SK-N-SH (cell line): ENCODE measurements at regions not wholly inside any gene's neighbourhood (a gene's known extent, or its start where the extent isn't known, plus 50 kb on each side); places are given as distances from the start of the nearest gene placed in this dataset.

Source experiments
- CTCF ChIA-PET: fragments of 300-600, 350-600 bp; formaldehyde crosslinking; extraction: SDS; loops from one replicate; lab custom pipeline; 2021; lab: Yijun Ruan, JAX
- POLR2A ChIA-PET: fragments of 350-600 bp; sonication (Branson Sonifier 250); formaldehyde crosslinking; extraction: SDS; loops from one replicate; lab custom pipeline; 2020; ENCODE audit warnings: antibody characterized with exemption, inconsistent platforms; lab: Yijun Ruan, JAX
- DNase-seq: peaks from one replicate; pipeline ENCODE4 v3.0.0; 2012
- H2AFZ ChIP-seq: fragments of 200-600 bp; sonication (generic); 2 replicates; pipeline ENCODE4 v1.8.1; 2016; ENCODE audit warnings: antibody characterized with exemption, mild to moderate bottlenecking, low read depth
- H3F3A ChIP-seq: fragments of 200-600 bp; sonication (generic); replicated peaks from 2 replicates; pipeline ENCODE3; 2016; ENCODE audit warnings: antibody characterized with exemption, mild to moderate bottlenecking; ENCODE audit not compliant: insufficient read depth
- H3K27ac ChIP-seq, 2 experiments: fragments of 200-500 bp in 1 of 2; fragments of 200-600 bp in 1 of 2; sonication (Bioruptor generic) in 1 of 2; sonication (generic), shearing (Covaris generic) in 1 of 2; 2 replicates each; pipeline versions ENCODE4 v1.5.1 to v1.6.1; 2014 to 2016; ENCODE audit warnings: low read depth in 2 of 2, inconsistent platforms in 1 of 2, low read length in 1 of 2, mild to moderate bottlenecking in 1 of 2, mixed read lengths in 1 of 2
- H3K27me3 ChIP-seq: fragments of 200-600 bp; sonication (generic), shearing (Covaris generic); 2 replicates; pipeline ENCODE4 v1.6.1; 2016; ENCODE audit warnings: mixed run types; ENCODE audit not compliant: insufficient read depth
- H3K36me3 ChIP-seq, 2 experiments: fragments of 200-500 bp in 1 of 2; fragments of 200-600 bp in 1 of 2; sonication (Bioruptor generic) in 1 of 2; sonication (generic) in 1 of 2; replicated peaks in 1 of 2; 2 replicates each; pipeline versions ENCODE3 to v1.5.1; 2014 to 2016; ENCODE audit warnings: low read length in 1 of 2, mild to moderate bottlenecking in 1 of 2; ENCODE audit not compliant: insufficient read depth in 2 of 2, control insufficient read depth in 1 of 2
- H3K4me1 ChIP-seq, 2 experiments: fragments of 200-500 bp in 1 of 2; fragments of 200-600 bp in 1 of 2; sonication (Bioruptor generic) in 1 of 2; sonication (generic), shearing (Covaris generic) in 1 of 2; 2 replicates each; pipeline versions ENCODE4 v1.5.1 to v1.6.1; 2014 to 2016; ENCODE audit warnings: low read depth in 1 of 2, low read length in 1 of 2, mixed run types in 1 of 2; ENCODE audit not compliant: insufficient read depth in 2 of 2, control insufficient read depth in 1 of 2
- H3K4me2 ChIP-seq: fragments of 200-600 bp; sonication (generic), shearing (Covaris generic); 2 replicates; pipeline ENCODE4 v1.6.1; 2017; ENCODE audit warnings: mixed run types
- H3K4me3 ChIP-seq, 2 experiments: fragments of 200-500 bp in 1 of 2; fragments of 200-600 bp in 1 of 2; sonication (Bioruptor generic) in 1 of 2; sonication (generic), shearing (Covaris generic) in 1 of 2; 2 replicates each; pipeline versions ENCODE4 v1.5.1 to v1.8.1; 2014 to 2016; ENCODE audit warnings: low read depth in 2 of 2, inconsistent platforms in 1 of 2, low read length in 1 of 2, mild to moderate bottlenecking in 1 of 2, mixed read lengths in 1 of 2, moderate library complexity in 1 of 2
- H3K79me2 ChIP-seq: fragments of 200-600 bp; sonication (generic); 2 replicates; pipeline ENCODE4 v1.8.1; 2017; ENCODE audit warnings: mild to moderate bottlenecking; ENCODE audit not compliant: insufficient read depth
- H3K9ac ChIP-seq: fragments of 200-600 bp; sonication (generic); 2 replicates; pipeline ENCODE4 v1.6.1; 2017; ENCODE audit warnings: mixed run types
- H3K9me2 ChIP-seq: fragments of 200-600 bp; sonication (generic); 2 replicates; pipeline ENCODE4 v1.6.1; 2017; ENCODE audit warnings: mixed run types
- H3K9me3 ChIP-seq: fragments of 200-600 bp; sonication (generic); 2 replicates; pipeline ENCODE4 v1.6.1; 2017; ENCODE audit warnings: mixed run types, mild to moderate bottlenecking, moderate library complexity
- H4K20me1 ChIP-seq: fragments of 200-600 bp; sonication (generic); 2 replicates; pipeline ENCODE4 v1.6.1; 2017; ENCODE audit warnings: mild to moderate bottlenecking, mixed run types; ENCODE audit not compliant: insufficient read depth
- CHD2 ChIP-seq: fragments of 150-350 bp; IDR thresholded peaks from 2 replicates; pipeline ENCODE4 v1.6.1; 2018; ENCODE audit warnings: low read length; ENCODE audit not compliant: partially characterized antibody
- CTCF ChIP-seq: fragments of 200-600 bp; sonication (generic); IDR thresholded peaks from 2 replicates; pipeline ENCODE4 v1.6.1; 2017; ENCODE audit warnings: antibody characterized with exemption, mild to moderate bottlenecking, moderate library complexity
- ELF1 ChIP-seq: IDR thresholded peaks from 2 replicates; pipeline ENCODE4 v1.4.0; 2012
- EP300 ChIP-seq, 2 experiments: IDR thresholded peaks; 2 replicates each; pipeline versions ENCODE4 v1.4.0 to v1.6.1; 2012; ENCODE audit warnings: borderline replicate concordance in 1 of 2, low read depth in 1 of 2, low read length in 1 of 2
- FOSL2 ChIP-seq: IDR thresholded peaks from 2 replicates; pipeline ENCODE4 v1.4.0; 2012; ENCODE audit warnings: low read depth, mild to moderate bottlenecking, moderate library complexity, borderline replicate concordance
- FOXM1 ChIP-seq: IDR thresholded peaks from 2 replicates; pipeline ENCODE4 v1.4.0; 2012; ENCODE audit warnings: low read depth, mild to moderate bottlenecking
- GABPA ChIP-seq: IDR thresholded peaks from 2 replicates; pipeline ENCODE4 v1.4.0; 2012; ENCODE audit warnings: low read depth, mild to moderate bottlenecking
- IRF3 ChIP-seq: fragments of 150-350 bp; IDR thresholded peaks from 2 replicates; pipeline ENCODE4 v1.6.1; 2016; ENCODE audit warnings: mild to moderate bottlenecking, low read depth, low read length
- MEF2A ChIP-seq: IDR thresholded peaks from 2 replicates; pipeline ENCODE4 v1.4.0; 2012; ENCODE audit warnings: low read depth, borderline replicate concordance
- NFIC ChIP-seq: IDR thresholded peaks from 2 replicates; pipeline ENCODE4 v1.4.0; 2012; ENCODE audit warnings: borderline replicate concordance
- PBX3 ChIP-seq: IDR thresholded peaks from 2 replicates; pipeline ENCODE4; 2012
- RAD21 ChIP-seq: IDR thresholded peaks from 2 replicates; pipeline ENCODE4 v1.6.1; 2012; ENCODE audit warnings: mild to moderate bottlenecking, low read length
- RCOR1 ChIP-seq: fragments of 150-350 bp; IDR thresholded peaks from 2 replicates; pipeline ENCODE4 v1.6.1; 2017; ENCODE audit warnings: antibody characterized with exemption, low read length
- RFX5 ChIP-seq: IDR thresholded peaks from 2 replicates; pipeline ENCODE4 v1.6.1; 2012; ENCODE audit warnings: mild to moderate bottlenecking, improper control_type of control experiment, low read length
- RXRA ChIP-seq: IDR thresholded peaks from 2 replicates; pipeline ENCODE4 v1.4.0; 2012; ENCODE audit warnings: low read depth, mild to moderate bottlenecking, borderline replicate concordance
- SIN3A ChIP-seq: IDR thresholded peaks from 2 replicates; pipeline ENCODE4 v1.6.1; 2012; ENCODE audit warnings: low read depth, mild to moderate bottlenecking, low read length, moderate library complexity, borderline replicate concordance
- SMC3 ChIP-seq: IDR thresholded peaks from 2 replicates; pipeline ENCODE4 v1.6.1; 2012; ENCODE audit warnings: low read depth, low read length, improper control_type of control experiment
- TAF1 ChIP-seq: IDR thresholded peaks from 2 replicates; pipeline ENCODE4 v1.6.1; 2012; ENCODE audit warnings: low read depth, mild to moderate bottlenecking, low read length, moderate library complexity, borderline replicate concordance
- TEAD4 ChIP-seq: IDR thresholded peaks from 2 replicates; pipeline ENCODE4 v1.4.0; 2012; ENCODE audit warnings: mild to moderate bottlenecking, borderline replicate concordance; ENCODE audit not compliant: insufficient read depth
- YY1 ChIP-seq: IDR thresholded peaks from 2 replicates; pipeline ENCODE4 v1.4.0; 2012; ENCODE audit warnings: low read depth, mild to moderate bottlenecking
- WGBS: methylation state at CpG from one replicate; pipeline ENCODE4 v1.1.6; 2017; ENCODE audit warnings: low lambda C conversion rate; 5-methylcytosine and 5-hydroxymethylcytosine counted together

GRCh38 chr17:55969562-55970324 is 183.5 kb upstream of the ANKFN1 start:
- WGBS: 5% methylated on average over 3 of the region's 3 CpGs
- no peaks in the 10 kb centered on the region for H3K79me2 ChIP-seq

GRCh38 chr17:55978578-55978977 is 174.7 kb upstream of the ANKFN1 start:
- Histone ChIP-seq H2AFZ (no peak overlapping the region), H3K36me3 (no peaks in the 10 kb centered on the region), H3K4me3 (no peak overlapping the region), H3K9me3 (no peaks in the 10 kb centered on the region), H3K9me2 (no peaks in the 10 kb centered on the region), H3K4me1 (no peaks in the 10 kb centered on the region), H3F3A (no peaks in the 10 kb centered on the region), H4K20me1 (no peaks in the 10 kb centered on the region), H3K27ac (no peak overlapping the region), H3K27me3 (no peaks in the 10 kb centered on the region), H3K79me2 (no peaks in the 10 kb centered on the region), H3K4me2 (no peak overlapping the region), H3K9ac (no peak overlapping the region)
- POLR2A ChIA-PET: no interaction called here
- WGBS: 0% methylated on average over 1 of the region's 1 CpG
- CTCF ChIA-PET: no interaction called here
- TF ChIP-seq FOSL2 (no peak), IRF3 (no peak), RXRA (no peak), MEF2A (no peak), CTCF (no peak), GABPA (no peak)
- no peak for DNase-seq

More at GRCh38 chr17:55969562-55970324, 183.5 kb upstream of the ANKFN1 start:
- no peaks in the 10 kb centered on the region for H3K9me2 ChIP-seq
- no peaks in the 10 kb centered on the region for H3K27me3 ChIP-seq
- no peak overlapping the region for H3K4me2 ChIP-seq
- H3K9ac ChIP-seq: no peak overlapping the region
- ChIA-PET CTCF (interaction anchor here (1.1 kb wide), 1 partner anchor 443 kb away, joined by 3 read pairs; no protein-coding TSS in a partner anchor), POLR2A (no interaction called here)
- no peaks in the 10 kb centered on the region for H3K4me1 ChIP-seq
- no peaks in the 10 kb centered on the region for H3F3A ChIP-seq
- no peak overlapping the region for H2AFZ ChIP-seq
- no peaks in the 10 kb centered on the region for H3K36me3 ChIP-seq
- no peaks in the 10 kb centered on the region for H4K20me1 ChIP-seq
- TF ChIP-seq FOXM1 (no peak), MEF2A (no peak), NFIC (no peak), SIN3A (no peak), RAD21 (no peak), GABPA (no peak), RFX5 (no peak), TEAD4 (no peak), TAF1 (no peak), CHD2 (no peak), EP300 (IDR thresholded peaks at IDR 0.05; ENCODE audit: borderline replicate concordance in 1 of 2, low read depth in 1 of 2, low read length in 1 of 2) (no peak), YY1 (no peak), SMC3 (no peak), ELF1 (no peak), RCOR1 (no peak), FOSL2 (no peak), PBX3 (no peak)
- DNase-seq: no peak
- no peaks in the 10 kb centered on the region for H3K9me3 ChIP-seq
- no peak overlapping the region for H3K27ac ChIP-seq
- no peak overlapping the region for H3K4me3 ChIP-seq
